ENCODE measurements at regions not wholly inside any gene's neighbourhood (a gene's known extent, or its start where the extent isn't known, plus 50 kb on each side); places are given as distances from the start of the nearest gene placed in this dataset.

DNA sequence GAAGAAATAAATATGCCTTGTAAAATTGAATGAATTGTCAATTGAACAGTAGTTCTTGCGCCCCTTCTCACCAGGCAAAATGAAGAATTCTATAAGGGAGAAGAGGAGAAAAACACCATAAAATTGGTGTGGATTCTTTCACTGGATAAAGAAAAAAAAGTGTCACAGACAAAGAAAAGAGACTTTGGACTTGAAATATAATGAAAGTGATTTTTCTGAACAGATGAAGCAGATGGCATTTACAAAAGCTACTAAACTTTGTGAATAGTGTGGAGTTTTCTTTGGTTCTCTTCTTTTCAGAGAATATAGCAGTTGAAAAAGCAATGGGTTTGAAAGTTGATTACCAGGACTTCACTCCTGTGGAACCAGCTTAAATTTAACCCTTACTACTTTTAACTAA is 945.7 kb downstream of the DSC3 start:
- Histone ChIP-seq H3K4me1 (ENCODE audit: control insufficient read depth, insufficient read depth, low read length) (no peaks in the 10 kb centered on the region), H3K9ac (ENCODE audit: low read length) (no peak overlapping the region), H3K4me3 (ENCODE audit: low read length) (no peak overlapping the region), H3K36me3 (ENCODE audit: control insufficient read depth, insufficient read depth, low read length) (no peaks in the 10 kb centered on the region), H3K27me3 (ENCODE audit: control insufficient read depth, insufficient read depth, low read length) (no peaks in the 10 kb centered on the region), H3K27ac (ENCODE audit: low read depth, low read length) (no peak overlapping the region)

- H3K4me1 ChIP-seq (ENCODE audit: control insufficient read depth, insufficient read depth, low read length) = no peaks in the 10 kb centered on the region
- no peak overlapping the region for H3K27ac ChIP-seq (ENCODE audit: low read depth, low read length)
- H3K36me3 ChIP-seq (ENCODE audit: control insufficient read depth, insufficient read depth, low read length) = no peaks in the 10 kb centered on the region
- H3K27me3 ChIP-seq (ENCODE audit: control insufficient read depth, insufficient read depth, low read length) = no peaks in the 10 kb centered on the region
- H3K9ac ChIP-seq (ENCODE audit: low read length) = no peak overlapping the region
- H3K4me3 ChIP-seq (ENCODE audit: low read length) = no peak overlapping the region
Observed at GRCh38 chr18:30094556-30094955, 948.0 kb downstream of the DSC3 start.

DNA sequence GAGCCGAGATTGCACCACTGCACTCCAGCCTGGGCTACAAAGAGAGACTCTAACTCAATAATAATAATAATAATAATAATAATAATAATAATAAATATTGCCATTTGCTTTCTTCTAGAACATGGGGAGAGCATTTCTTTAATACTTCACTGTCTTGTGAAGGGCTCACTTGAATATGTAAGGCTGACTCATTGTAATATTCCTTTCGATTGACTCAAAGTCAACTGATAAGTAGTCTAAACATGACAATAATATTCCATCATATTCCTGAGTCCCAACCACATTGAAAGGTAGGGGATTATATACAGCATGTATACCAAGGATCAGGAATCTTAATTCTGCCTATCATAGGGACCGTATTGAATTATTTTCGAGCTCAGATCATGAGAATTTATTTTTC is 949.2 kb downstream of the DSC3 start:
- no peaks in the 10 kb centered on the region for H3K36me3 ChIP-seq (ENCODE audit: control insufficient read depth, insufficient read depth, low read length)
- no peak overlapping the region for H3K4me3 ChIP-seq (ENCODE audit: low read length)
- H3K27me3 ChIP-seq (ENCODE audit: control insufficient read depth, insufficient read depth, low read length) = no peaks in the 10 kb centered on the region
- no peaks in the 10 kb centered on the region for H3K4me1 ChIP-seq (ENCODE audit: control insufficient read depth, insufficient read depth, low read length)
- H3K9ac ChIP-seq (ENCODE audit: low read length) = no peak overlapping the region
- H3K27ac ChIP-seq (ENCODE audit: low read depth, low read length) = no peak overlapping the region

- H3K27ac ChIP-seq (ENCODE audit: low read depth, low read length) = no peak overlapping the region
Observed at GRCh38 chr18:30088238-30089015, 954.1 kb downstream of the DSC3 start.

GRCh38 chr18:30086351-30086750 is 956.2 kb downstream of the DSC3 start:
- no peak overlapping the region for H3K4me3 ChIP-seq (ENCODE audit: low read length)
- H3K9ac ChIP-seq (ENCODE audit: low read length) = no peak overlapping the region
- no peak overlapping the region for H3K27ac ChIP-seq (ENCODE audit: low read depth, low read length)
- no peaks in the 10 kb centered on the region for H3K27me3 ChIP-seq (ENCODE audit: control insufficient read depth, insufficient read depth, low read length)
- H3K36me3 ChIP-seq (ENCODE audit: control insufficient read depth, insufficient read depth, low read length) = no peaks in the 10 kb centered on the region
- H3K4me1 ChIP-seq (ENCODE audit: control insufficient read depth, insufficient read depth, low read length) = no peaks in the 10 kb centered on the region

More at GRCh38 chr18:30088238-30089015, 954.1 kb downstream of the DSC3 start:
- no peaks in the 10 kb centered on the region for H3K27me3 ChIP-seq (ENCODE audit: control insufficient read depth, insufficient read depth, low read length)
- no peak overlapping the region for H3K9ac ChIP-seq (ENCODE audit: low read length)
- H3K4me3 ChIP-seq (ENCODE audit: low read length) = no peak overlapping the region
- H3K36me3 ChIP-seq (ENCODE audit: control insufficient read depth, insufficient read depth, low read length) = no peaks in the 10 kb centered on the region
- H3K4me1 ChIP-seq (ENCODE audit: control insufficient read depth, insufficient read depth, low read length) = no peaks in the 10 kb centered on the region

DNA sequence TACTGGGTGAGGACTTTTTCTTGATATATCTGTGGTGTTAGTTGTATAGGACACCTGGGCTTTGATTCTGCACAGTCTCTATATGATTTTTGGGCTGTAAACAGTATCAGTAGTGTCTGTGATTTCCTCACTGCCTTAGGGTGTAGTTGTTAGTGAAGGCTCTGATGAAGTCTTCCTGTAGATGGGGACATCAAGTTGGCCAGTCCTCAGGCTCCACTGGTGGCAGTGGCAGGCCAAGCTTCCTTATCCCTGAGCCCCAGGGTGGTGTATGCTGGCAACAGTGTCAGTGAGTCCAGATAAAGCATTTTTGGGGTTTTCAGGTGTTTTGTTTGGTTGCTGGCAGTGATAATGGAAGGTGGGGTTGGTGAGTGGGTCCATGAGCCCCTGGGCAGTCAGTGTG is 961.4 kb downstream of the DSC3 start:
- H3K9ac ChIP-seq (ENCODE audit: low read length) = no peak overlapping the region
- H3K36me3 ChIP-seq (ENCODE audit: control insufficient read depth, insufficient read depth, low read length) = no peaks in the 10 kb centered on the region
- H3K27ac ChIP-seq (ENCODE audit: low read depth, low read length) = no peak overlapping the region
- no peak overlapping the region for H3K4me3 ChIP-seq (ENCODE audit: low read length)
- H3K27me3 ChIP-seq (ENCODE audit: control insufficient read depth, insufficient read depth, low read length) = no peaks in the 10 kb centered on the region
- H3K4me1 ChIP-seq (ENCODE audit: control insufficient read depth, insufficient read depth, low read length) = no peaks in the 10 kb centered on the region

DNA sequence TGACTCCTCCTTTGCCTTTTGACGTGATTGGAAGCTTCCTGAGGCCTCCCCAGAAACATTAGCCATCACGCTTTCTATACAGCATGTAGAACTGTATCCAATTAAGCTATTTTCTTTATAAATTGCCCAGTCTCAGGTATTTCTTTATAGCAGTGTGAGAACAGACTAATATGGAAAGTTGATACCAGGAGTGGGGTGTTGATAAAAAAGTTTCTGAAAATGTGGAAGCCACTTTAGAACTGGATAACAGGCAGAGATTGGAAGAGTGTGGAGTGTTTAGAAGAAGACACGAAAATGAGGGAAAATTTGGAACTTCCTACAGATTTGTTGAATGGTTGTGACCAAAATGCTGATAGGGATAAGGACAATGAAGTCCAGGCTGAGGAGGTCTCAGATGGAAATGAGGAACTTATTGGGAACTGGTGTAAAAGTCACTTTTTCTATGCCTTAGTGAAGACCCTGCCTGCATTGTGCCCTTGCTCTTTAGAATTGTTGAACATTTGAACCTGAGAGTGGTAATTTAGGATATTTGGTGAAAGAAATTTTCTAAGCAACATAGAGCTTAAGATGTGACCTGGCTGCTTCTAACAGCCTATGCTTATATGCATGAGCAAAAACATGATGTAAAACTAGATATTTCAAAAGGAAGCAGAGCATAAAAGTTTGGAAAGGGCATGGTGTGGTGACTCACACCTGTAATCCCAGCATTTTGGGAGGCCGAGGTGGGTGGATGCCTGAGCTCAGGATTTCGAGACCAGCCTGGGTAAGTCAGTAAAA is 969.7 kb downstream of the DSC3 start:
- H3K4me3 ChIP-seq (ENCODE audit: low read length) = no peak overlapping the region
- H3K9ac ChIP-seq (ENCODE audit: low read length) = no peak overlapping the region
- H3K4me1 ChIP-seq (ENCODE audit: control insufficient read depth, insufficient read depth, low read length) = no peaks in the 10 kb centered on the region
- no peaks in the 10 kb centered on the region for H3K27me3 ChIP-seq (ENCODE audit: control insufficient read depth, insufficient read depth, low read length)
- H3K27ac ChIP-seq (ENCODE audit: low read depth, low read length) = no peak overlapping the region
- no peaks in the 10 kb centered on the region for H3K36me3 ChIP-seq (ENCODE audit: control insufficient read depth, insufficient read depth, low read length)

- Histone ChIP-seq H3K4me1 (ENCODE audit: control insufficient read depth, insufficient read depth, low read length) (no peaks in the 10 kb centered on the region), H3K27ac (ENCODE audit: low read depth, low read length) (no peak overlapping the region)
Observed at GRCh38 chr18:30066288-30066687, 976.3 kb downstream of the DSC3 start.

DNA sequence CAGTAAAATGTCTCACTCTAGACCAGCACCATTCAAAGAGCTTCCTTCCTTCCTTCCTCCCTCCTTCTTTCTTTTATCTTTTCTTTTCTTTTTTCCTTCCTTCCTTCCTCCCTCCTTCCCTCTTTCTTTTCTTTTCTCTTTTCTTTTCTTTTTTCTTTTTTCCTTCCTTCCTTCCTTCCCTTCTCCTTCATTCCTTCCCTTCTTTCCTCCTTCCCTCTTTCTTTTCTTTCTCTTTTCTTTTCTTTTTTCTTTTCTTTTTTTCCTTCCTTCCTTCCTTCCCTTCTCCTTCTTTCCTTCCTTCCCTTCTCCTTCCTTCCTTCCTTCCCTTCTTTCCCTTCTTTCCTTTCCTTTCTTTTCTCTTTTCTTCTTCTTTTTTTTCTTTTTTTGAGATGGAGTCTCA is 985.1 kb downstream of the DSC3 start:
- Histone ChIP-seq H3K36me3 (ENCODE audit: control insufficient read depth, insufficient read depth, low read length) (no peaks in the 10 kb centered on the region), H3K9ac (ENCODE audit: low read length) (no peak overlapping the region), H3K4me1 (ENCODE audit: control insufficient read depth, insufficient read depth, low read length) (no peaks in the 10 kb centered on the region), H3K27ac (ENCODE audit: low read depth, low read length) (no peak overlapping the region), H3K27me3 (ENCODE audit: control insufficient read depth, insufficient read depth, low read length) (no peaks in the 10 kb centered on the region), H3K4me3 (ENCODE audit: low read length) (no peak overlapping the region)

More at GRCh38 chr18:30066288-30066687, 976.3 kb downstream of the DSC3 start:
- Histone ChIP-seq H3K36me3 (ENCODE audit: control insufficient read depth, insufficient read depth, low read length) (no peaks in the 10 kb centered on the region), H3K27me3 (ENCODE audit: control insufficient read depth, insufficient read depth, low read length) (no peaks in the 10 kb centered on the region), H3K9ac (ENCODE audit: low read length) (no peak overlapping the region), H3K4me3 (ENCODE audit: low read length) (no peak overlapping the region)

- no peaks in the 10 kb centered on the region for H3K27me3 ChIP-seq (ENCODE audit: control insufficient read depth, insufficient read depth, low read length)
- H3K4me3 ChIP-seq (ENCODE audit: low read length) = no peak overlapping the region
- no peaks in the 10 kb centered on the region for H3K36me3 ChIP-seq (ENCODE audit: control insufficient read depth, insufficient read depth, low read length)
- no peaks in the 10 kb centered on the region for H3K4me1 ChIP-seq (ENCODE audit: control insufficient read depth, insufficient read depth, low read length)
- H3K9ac ChIP-seq (ENCODE audit: low read length) = no peak overlapping the region
- H3K27ac ChIP-seq (ENCODE audit: low read depth, low read length) = no peak overlapping the region
Observed at GRCh38 chr18:30056528-30056927, 986.0 kb downstream of the DSC3 start.

GRCh38 chr18:30044496-30044895 is 998.0 kb downstream of the DSC3 start:
- H3K36me3 ChIP-seq (ENCODE audit: control insufficient read depth, insufficient read depth, low read length) = no peaks in the 10 kb centered on the region

DNA sequence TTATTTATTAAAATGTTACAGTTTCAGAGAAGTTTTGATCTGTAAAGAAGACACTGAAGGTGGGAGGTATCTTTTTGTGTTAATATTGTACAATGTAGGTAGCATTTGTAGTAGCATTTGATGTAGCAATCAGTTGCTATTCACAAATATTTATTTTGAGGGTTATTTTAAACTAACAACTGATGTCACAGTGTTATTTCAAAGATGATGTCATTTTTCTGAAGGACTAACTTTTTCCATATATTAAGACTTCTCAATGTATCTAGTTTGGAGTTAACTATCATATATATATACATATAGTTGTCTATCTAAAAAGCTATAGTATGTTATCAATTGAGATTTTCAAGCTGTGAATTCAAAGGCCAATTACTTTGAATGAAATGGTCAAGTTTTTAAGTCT is 1003.3 kb downstream of the DSC3 start:
- Histone ChIP-seq H3K4me1 (ENCODE audit: control insufficient read depth, insufficient read depth, low read length) (no peaks in the 10 kb centered on the region), H3K9ac (ENCODE audit: low read length) (no peak overlapping the region), H3K27ac (ENCODE audit: low read depth, low read length) (no peak overlapping the region), H3K4me3 (ENCODE audit: low read length) (no peak overlapping the region), H3K36me3 (ENCODE audit: control insufficient read depth, insufficient read depth, low read length) (no peaks in the 10 kb centered on the region), H3K27me3 (ENCODE audit: control insufficient read depth, insufficient read depth, low read length) (no peaks in the 10 kb centered on the region)

More at GRCh38 chr18:30044496-30044895, 998.0 kb downstream of the DSC3 start:
- H3K27me3 ChIP-seq (ENCODE audit: control insufficient read depth, insufficient read depth, low read length) = no peaks in the 10 kb centered on the region
- H3K4me3 ChIP-seq (ENCODE audit: low read length) = no peak overlapping the region
- H3K4me1 ChIP-seq (ENCODE audit: control insufficient read depth, insufficient read depth, low read length) = no peaks in the 10 kb centered on the region
- H3K27ac ChIP-seq (ENCODE audit: low read depth, low read length) = no peak overlapping the region
- H3K9ac ChIP-seq (ENCODE audit: low read length) = no peak overlapping the region
